SKM-1 treated with dmso at 0.1 percent for 144 hours (cell line): ENCODE measurements at regions not wholly inside any gene's neighbourhood (a gene's known extent, or its start where the extent isn't known, plus 50 kb on each side); places are given as distances from the start of the nearest gene placed in this dataset.

Experiments
- DNase-seq: peaks from one replicate; lab custom pipeline; 2025; ENCODE audit not compliant: unreplicated experiment; lab: John Stamatoyannopoulos, UW

DNA sequence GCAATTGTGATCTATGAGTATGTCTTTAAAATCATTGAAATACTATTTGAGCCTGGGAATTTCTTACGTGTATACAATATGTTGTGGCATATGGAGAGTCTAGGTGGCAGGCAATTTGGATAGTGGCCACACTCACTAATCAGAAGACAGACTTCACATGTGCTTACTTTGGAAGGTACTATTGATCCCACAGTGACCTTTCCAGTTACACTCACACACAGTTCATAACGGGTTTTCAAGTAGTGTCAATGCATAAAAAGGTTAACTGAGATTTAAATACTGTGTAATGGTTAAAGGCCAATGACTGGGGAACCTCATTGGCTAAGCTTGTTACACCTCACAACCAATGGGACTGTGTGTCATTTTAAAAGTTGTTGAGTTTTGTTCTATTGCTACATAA lies 783.2 kb downstream of the RPA4 start:
- DNase-seq = no peak

DNA sequence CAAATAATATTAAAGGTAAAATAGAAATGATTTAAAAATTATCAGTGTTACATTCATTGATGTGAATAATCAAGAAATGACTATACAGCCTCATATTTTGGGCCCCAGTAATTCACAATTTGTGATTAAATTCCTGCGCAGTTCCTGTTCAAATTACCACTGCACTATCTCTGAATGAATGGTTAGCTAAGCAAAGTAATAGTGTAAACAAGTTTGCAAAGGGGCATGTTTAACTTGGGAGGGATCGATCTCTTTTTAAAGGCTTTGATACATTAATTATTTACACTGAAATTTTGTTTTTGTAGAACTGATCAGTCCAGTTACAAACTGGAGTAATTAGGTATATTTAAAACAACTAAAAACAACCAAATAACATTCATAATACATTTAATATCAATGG lies 784.4 kb downstream of the RPA4 start:
- no peak for DNase-seq

DNA sequence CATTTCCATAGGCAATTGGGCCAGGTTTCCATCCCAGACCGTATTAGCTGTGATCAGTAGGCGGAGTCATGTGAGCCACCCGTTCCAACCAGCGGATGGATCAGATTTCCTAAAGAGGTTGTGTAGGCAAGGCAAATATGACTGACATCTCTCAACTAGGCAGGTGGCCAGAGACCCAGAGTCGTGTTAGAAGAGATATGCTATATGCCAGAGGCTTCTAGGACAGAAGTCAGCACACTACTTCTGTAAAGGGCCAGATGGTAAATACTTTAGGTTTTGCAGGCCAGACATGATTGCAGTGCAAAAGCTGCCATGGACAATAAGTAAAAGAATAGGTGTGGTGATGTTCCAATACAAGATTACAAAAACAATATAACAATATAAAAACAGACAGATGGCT lies 788.4 kb downstream of the RPA4 start:
- DNase-seq = no peak

DNA sequence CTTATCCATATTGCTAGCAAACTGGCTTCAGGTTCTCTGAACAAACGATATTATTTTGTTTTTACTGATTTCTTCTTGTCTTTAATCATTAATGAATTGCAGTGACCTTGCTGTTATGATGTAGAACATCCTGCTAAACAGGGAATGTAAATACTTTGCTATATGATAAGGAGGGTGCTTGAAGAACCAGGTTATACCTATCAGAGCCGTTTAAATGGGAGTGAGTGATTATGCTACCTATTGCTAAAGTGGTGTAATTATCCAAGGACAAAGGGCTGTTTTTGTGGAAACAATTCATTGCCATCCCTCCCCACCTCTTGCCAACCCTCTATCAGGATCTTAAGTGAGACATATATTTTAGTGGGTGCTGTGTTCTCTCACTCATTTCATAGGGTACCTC lies 788.9 kb downstream of the RPA4 start:
- no peak for DNase-seq

DNA sequence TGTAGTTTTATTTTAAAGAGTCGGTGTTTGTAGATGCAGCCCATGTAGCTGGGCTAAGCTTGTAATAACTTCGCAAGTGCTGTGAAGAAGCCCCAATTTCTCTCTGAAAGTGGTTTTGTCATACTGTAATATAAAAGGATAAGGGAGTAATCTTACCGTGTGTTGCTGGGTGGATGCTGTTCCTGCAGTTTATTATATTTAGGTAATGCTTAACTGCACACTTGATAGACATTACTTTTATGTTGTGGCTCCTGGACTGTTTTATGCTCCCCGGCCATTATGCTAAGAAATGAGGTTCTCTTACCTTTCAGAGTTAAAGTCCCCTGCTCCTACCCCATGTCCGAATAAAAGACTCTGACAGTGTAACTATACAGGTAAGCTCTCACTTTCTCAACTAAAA lies 789.4 kb downstream of the RPA4 start:
- DNase-seq = no peak

DNA sequence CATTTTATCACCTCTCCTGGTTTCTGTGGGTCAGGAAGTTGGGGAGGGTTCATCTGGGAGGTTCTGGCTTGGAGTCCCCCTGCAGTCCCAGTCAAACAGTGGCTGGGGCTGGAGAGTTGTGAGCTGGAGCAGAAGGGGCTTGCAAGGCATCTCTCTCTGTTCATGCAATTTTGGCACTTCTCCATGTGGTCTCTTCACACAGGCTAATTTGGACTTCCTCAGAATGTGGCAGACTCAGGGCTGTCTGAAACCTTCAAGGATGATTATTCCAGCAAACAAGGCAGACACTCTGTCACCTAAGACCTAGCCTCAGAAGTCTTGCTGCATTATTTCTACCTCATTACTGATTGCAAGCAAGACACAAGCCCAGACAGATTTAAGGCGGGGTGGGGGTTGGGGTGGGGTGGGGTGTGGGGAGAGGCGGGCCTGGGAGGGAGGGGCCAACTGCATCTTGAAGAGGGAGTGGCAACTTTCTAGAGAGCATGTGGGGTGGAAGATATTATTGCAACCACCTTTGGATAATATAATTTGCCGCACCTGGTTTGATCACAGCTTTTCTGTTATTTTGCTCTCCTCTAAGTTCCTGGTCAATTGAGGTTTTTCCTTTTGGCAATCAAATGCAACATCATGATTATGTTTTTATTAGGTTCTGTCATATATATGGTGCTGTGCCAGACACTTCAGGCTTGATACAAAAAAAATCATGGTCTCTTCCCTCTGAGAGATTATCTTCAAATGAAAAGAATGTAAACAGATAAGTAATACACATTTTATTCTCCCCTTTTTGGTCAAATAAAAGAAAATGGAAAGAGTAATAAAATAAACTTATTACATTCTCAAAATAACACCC lies 799.5 kb downstream of the RPA4 start:
- no peak for DNase-seq

DNA sequence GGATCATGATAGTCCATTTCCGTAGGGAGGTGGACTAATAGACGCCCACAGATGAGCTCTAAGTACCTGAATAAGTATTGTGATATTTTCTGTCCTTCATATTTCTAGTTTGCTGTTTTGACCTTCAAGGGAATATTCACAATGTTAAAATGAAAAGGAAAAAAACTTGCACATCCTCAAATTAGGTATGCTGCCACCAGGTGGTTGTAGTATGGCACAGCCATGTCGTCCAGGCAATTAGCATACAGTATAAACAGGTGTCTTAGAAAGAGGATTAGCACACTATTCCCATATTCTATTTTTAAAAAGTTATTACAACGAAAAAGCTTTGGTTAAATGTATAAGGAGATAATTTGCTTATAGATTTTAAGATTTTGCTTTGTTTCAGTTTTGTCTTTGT lies 802.0 kb downstream of the RPA4 start:
- DNase-seq = no peak

DNA sequence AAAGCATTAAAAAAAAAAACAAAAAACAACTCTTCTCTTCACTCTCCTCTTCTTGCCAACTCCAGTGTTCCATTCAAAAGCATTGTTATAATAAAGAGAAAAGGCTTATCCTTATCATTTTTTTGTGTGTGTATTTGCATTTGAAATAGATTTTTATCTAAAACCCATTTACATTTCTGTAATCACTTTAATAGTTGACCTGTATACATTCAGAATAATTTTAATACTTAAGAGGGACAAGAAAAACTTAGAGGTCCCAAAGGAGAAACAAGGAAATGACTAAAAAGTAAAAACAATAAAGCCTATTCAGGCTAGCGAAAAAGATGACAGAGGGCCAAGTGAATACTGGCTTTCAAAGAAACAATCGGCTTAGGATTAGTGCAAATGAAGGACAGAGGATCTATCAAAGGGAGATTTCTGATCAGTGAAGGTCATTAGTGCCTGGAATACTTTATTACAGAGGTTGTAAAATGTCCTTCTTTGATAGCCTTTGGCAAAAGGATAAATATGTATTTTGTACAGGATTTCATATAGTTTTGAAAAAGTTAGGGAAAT lies 808.3 kb downstream of the RPA4 start:
- DNase-seq = no peak

DNA sequence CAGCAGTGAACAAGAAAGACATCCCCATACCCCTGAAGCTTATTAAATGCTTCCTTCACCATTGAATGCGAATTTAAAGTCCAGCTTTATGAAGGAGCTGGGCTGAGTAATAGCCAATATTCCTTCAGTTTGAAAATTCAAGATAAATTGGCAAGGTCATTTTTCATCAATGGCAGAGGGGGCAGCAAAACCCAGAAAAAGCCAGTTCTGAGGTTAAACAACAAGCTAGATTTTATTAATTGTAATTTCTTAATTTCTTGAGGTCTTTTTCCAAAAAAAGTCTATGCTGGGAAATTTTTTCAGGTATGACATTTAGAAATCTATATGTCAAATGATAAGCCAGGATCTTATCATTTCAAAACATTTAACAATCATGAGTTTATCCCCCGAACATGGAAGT lies 808.9 kb downstream of the RPA4 start:
- DNase-seq = no peak

DNA sequence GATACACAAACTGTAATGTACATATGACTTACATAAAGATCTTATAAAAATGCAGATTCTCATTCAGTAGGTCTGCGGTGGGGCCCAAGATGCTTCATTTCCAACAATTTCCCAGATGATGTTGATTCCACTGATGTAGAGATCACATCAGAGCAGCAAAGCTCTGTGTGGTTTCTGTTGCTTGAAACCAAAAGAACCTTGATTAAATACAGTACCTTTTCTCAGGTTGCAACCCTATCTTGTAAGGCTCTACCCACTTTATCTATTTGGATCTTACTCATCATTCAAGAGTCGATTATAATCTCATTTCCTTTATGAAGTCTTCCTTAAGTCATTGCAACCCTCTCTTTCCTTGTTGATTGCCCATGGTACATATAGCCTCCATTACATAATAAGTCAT lies 816.8 kb downstream of the RPA4 start:
- DNase-seq = no peak

DNA sequence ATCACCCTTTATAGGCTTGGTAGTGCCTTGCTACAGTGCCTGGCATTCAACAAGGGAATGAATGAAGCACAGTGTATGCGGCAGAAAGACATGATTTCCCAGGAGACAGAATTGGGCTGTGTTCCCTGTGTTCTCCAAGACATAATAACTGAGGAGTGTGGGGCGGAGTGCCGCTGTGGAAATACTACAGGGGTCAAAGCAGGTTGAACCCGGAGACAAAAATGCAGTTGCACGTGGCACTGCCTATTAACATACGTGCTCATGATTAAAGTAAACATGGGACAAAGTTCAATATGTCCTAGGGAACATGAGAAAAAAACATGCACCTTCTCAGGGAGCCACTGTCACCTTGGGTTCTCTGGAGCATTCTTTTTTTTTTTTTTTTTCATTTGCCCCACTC lies 820.8 kb downstream of the RPA4 start:
- no peak for DNase-seq

DNA sequence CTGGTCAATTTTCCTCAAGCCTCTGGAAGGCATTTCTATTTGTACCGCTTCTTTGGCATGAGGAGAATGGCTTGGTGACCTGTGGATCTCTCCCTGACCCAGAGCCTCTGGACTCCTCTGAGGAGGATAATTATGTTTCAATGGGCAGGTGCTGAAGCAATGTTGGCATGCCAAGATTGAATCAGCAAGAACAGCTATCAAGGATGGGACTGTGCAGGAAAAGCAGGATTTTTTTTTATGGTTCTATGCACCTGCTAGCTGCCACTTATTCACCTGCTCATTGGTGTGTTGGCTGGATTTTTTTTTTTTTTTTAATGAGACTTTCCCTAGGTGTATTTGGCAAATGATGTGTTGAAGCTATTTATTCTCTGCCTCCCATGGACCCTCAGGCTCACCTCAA lies 821.2 kb downstream of the RPA4 start:
- DNase-seq = no peak

DNA sequence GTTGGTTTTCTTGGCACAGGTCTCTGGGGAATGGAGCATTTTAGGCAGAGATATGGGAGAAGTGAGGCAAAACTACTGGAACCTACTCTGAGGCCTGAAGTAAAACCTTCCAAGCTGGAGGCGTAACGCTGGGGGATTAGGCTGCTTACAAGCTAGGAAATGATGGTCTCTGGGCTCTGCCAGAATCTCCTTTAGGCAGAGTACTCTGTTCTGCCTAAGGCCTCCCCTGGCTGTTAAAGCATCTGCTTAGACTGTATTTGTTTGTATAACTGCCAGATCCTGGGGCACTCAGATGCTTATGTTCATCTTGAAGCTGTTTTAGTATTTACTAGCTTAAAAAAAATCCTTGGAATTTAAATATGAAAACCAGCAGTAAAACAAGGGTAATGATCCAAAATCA lies 822.2 kb downstream of the RPA4 start:
- DNase-seq = no peak

DNA sequence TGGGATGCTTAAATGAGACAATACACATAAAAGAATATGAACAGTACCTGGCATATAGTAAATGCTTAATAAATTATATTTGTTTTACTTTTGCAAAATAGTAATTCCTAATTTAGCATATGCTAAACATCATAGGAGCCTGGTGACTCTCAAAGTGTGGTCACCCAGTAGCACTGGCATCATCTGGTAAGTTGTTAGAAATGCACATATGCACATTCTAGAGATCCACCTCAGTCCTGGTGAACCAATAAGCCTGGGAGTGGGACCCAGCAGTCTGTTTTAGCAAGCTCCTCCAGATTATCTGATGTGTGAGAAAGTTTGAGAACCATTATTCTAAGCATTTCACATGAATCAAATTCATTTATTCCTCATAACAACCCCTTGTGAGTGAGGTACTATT lies 830.4 kb downstream of the RPA4 start:
- no peak for DNase-seq

DNA sequence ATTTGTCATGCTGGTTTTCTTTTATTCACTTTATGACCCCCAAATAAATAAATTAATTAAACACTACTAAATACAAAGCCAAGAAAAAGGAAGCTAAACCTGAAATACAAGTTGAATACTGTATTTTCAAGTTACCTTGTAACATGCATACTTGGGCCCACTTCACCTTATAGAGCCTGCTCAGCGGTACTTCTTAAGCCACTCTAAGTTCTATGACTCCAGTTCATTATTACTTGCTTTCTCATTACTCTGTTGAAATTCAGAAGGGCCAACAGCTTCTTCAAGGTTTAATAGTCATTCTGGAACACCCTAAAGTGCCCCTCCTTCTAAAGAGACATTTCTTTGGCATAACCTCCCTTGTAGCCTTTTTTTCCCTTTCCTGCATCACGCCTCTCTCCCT lies 844.5 kb downstream of the RPA4 start:
- no peak for DNase-seq

DNA sequence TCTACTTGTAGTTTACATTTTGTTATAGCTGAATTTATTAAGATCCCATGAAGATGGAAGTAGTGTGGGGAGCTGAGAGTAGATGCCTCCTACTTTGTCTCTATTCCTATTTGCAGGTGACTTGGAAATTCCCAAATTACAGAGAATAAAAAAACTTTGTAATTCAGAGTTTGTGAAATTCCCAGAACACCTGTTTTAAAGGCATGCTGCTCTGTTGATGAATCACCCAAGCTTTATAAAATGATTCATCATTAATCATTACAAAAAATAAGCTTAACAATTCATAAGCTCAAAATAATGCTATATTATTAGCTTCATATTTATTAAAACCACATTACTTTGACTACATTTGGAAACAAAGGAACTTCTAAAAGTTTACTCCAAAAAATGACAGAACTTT lies 856.3 kb downstream of the RPA4 start:
- DNase-seq = no peak

DNA sequence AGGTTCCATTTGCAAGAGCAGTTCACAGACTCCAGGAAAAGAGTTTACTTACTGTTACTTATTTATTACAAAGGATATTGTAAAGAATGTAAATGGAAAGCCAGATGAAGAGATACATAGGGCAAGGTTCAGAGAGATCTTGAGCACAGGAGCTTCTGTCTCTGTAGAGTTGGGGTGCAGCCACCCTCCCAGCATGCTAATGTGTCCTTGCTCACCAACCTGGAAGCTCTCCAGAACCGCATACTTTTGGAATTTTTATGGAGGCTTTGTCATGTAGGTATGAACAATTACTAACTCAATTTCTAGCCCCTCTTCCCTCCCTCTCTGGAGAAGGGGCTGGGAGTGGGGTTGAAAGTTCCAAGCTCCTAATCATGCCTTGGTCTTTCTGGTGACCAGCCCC lies 857.2 kb downstream of the RPA4 start:
- no peak for DNase-seq

DNA sequence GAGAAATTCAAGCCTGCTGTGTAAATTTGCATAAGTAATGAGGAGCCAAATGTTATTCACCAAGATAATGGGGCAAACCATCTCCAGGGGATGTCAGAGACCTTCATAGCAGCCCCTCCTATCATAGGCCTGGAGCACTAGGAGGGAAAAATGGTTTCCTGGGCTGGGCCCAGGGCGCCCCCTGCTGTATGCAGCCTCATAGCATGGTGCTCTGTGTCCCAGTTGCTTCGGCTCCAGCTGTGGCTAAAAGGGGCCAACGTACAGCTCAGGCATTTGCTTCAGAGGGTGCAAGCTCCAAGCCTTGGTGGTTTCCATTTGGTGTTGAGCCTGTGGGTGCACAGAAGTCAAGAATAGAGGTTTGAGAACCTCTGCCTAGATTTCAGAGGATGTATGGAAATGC lies 859.3 kb downstream of the RPA4 start:
- no peak for DNase-seq

DNA sequence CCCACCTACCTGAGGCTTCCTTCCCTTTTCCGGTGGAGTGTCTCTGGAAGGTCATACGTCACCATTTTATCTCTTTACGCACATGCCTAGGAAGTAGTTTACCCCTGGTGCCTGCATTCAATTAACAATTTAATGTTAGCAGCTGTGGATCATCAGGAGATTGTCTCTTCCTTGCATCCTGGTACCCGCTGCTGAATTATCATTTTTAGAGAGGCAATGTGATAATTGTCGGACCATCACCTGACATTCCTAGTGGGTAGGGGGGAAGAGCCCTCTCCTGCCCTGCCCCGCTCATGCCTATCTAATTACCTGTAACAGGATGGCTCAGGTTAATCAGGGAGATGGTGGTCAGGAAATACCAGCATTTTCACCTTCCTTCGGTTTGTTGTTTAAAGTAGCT lies 863.6 kb downstream of the RPA4 start:
- no peak for DNase-seq

DNA sequence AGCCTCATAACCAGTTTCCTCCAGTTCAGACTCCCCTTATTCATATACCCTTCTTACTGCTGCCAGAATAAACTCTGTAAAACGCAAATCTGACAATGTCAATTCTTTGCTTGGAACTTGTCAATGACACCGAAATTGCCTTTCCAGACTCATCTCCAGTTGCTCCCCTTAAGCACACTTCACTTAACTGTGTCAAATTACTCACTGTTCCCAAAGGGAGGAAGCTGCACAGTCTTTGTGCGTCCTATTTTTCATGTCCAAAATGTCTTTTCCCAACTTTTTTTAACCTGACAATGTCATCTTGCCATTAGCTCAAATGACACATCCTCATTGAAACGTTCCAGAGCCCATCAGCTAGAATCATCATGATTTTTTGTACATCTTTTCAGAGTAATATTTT lies 867.3 kb downstream of the RPA4 start:
- DNase-seq = no peak

DNA sequence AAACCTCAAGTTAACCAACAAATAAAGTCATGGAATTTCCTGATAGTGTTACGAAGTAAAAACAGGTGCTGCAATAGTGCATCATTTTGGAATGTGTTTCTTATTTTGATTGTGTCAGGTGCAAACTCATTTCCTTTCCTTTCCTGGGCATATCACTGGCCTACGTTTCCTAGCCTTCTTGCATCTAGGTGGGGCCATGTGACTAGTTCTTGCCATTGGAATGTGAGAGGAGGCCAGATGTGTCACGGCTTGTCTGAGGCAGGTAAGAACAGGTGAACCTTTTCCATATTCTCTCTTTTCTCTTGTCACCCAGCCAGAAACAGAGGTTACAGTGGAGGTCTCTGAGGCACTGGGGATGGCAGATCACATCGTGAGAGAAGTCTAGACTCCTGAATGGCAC lies 868.0 kb downstream of the RPA4 start:
- DNase-seq = no peak

DNA sequence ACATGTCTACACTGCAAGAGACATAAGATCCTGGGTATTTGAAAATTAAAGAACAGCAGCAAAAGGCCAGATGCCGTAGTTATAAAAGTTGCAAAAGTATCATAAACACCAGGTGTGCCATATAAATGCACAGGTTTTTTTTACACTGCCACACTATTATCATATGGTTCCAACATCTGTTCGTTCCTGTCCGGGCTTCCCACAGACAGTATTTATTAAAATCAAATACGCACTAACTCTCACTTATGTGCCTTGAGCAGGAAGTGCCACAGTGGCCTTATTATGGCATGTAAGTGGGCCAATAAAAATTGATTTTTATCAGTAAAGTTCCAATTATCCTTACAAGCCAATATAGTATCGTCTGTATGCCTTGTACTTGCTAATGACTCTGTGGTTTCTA lies 873.2 kb downstream of the RPA4 start:
- DNase-seq = no peak

DNA sequence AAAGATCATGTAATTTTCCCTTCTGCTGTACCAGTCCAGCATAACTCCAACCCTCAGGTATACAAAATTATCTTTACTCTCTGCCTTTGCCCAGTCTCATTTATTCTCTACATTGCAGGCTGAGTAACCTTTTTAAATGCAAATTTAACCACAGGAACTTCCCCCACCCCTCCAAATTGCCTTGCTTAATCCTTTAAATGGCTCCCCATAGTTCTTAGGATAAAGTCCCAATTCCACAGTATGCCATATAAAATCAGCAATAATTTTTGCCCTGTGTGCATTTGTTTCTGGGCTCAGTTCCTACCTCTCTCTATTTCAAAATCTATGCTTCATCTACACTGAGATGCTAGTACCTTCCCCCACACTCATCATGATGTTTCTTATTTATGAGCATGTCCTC lies 879.7 kb downstream of the RPA4 start:
- DNase-seq = no peak
